GM12874 (cell line): ENCODE measurements at regions not wholly inside any gene's neighbourhood (a gene's known extent, or its start where the extent isn't known, plus 50 kb on each side); places are given as distances from the start of the nearest gene placed in this dataset.

Experiments used
- TF ChIP-seq, protein P1 (sequence below): IDR thresholded peaks from 2 replicates; pipeline ENCODE4 v1.5.1; 2011; ENCODE audit warnings: low read depth, mild to moderate bottlenecking, control low read depth, low read length, moderate library complexity; ENCODE audit not compliant: insufficient read depth

GRCh38 chr4:58435871-58436270 is 1325.7 kb upstream of the IGFBP7 start:
- TF ChIP-seq, protein P1, sequence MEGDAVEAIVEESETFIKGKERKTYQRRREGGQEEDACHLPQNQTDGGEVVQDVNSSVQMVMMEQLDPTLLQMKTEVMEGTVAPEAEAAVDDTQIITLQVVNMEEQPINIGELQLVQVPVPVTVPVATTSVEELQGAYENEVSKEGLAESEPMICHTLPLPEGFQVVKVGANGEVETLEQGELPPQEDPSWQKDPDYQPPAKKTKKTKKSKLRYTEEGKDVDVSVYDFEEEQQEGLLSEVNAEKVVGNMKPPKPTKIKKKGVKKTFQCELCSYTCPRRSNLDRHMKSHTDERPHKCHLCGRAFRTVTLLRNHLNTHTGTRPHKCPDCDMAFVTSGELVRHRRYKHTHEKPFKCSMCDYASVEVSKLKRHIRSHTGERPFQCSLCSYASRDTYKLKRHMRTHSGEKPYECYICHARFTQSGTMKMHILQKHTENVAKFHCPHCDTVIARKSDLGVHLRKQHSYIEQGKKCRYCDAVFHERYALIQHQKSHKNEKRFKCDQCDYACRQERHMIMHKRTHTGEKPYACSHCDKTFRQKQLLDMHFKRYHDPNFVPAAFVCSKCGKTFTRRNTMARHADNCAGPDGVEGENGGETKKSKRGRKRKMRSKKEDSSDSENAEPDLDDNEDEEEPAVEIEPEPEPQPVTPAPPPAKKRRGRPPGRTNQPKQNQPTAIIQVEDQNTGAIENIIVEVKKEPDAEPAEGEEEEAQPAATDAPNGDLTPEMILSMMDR, result no peak

- TF ChIP-seq, protein P1, result no peak
These were observed 1303.7 kb upstream of the IGFBP7 start for GRCh38 chr4:58413849-58414248.

DNA sequence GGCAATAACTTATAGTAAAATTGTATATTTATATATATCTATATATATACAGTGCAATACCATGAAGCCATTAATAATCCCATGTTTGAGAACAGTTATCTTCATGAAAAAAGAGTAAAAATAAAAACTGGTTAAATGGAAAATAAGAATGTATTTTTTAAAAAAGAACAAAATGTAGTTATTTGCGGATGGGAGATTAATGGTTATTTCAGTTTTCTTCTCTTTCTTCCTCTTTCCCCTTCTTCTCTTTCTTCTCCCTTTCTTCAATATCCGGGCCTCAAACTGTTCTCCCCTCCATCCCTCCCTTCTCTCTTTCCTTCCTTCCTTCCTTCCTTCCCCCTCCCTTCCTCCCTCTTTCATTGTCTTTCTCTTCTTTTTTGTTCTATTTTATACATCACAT is 1301.7 kb upstream of the IGFBP7 start:
- TF ChIP-seq, protein P1, result no peak

DNA sequence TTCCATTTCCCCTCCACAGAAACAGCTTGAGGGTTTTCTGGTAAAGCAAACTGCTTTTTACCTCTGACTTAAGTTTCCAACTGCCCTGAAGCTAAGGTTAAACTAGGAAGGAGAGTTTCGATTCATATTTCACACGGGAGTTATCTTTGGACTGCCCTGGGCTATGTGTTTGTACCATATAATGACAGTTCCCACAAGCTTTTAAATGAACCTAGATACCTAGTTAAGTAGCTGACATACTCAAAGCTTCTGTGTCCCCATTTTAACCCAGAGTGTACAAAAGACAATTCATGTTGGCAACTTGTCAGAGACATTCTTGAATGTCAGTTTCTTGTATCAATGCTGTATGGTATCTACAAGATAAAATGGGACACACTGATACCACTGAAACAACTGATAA is 1296.6 kb upstream of the IGFBP7 start:
- TF ChIP-seq, protein P1, result no peak

DNA sequence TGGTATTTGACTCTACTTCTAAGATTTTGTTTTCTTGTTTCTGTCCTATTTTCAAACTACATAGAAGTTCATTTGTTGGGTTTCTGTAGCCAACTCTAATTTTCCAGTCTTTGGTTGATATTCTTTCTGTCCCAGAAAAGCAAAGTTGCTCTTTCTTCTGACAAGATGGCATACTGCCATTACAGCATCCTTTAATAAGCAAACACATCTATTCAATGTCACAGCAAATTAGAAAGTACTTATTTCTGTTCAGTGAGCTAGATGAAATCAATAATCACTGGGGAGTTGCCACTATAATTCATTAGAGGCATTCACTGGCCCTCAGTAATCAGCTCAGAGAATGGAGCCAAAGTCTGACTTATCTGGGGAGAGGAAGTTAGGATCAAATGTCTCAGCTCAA is 1258.0 kb upstream of the IGFBP7 start:
- TF ChIP-seq, protein P1, result no peak

GRCh38 chr4:58360354-58361133 is 1250.4 kb upstream of the IGFBP7 start:
- TF ChIP-seq, protein P1, result no peak

DNA sequence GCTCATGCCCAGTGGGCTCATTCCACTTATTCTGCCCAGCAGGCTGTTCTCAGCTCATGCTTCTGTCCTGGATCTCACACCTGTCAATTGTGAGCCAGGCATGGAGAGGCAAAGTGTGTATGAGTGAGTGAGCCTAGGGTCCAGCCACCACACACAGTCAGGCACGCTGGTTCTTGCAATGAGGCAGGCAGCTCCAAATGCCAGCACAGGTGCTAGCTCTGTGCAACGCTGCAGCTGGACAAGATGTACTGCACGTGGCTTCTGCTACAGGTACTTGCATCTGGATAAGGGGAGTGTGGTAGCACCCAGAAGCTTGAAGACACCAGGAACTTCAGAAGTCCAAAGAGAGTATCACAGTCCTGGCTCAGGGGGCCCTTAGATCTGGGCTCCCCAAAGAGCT is 1249.4 kb upstream of the IGFBP7 start:
- TF ChIP-seq, protein P1, result no peak

DNA sequence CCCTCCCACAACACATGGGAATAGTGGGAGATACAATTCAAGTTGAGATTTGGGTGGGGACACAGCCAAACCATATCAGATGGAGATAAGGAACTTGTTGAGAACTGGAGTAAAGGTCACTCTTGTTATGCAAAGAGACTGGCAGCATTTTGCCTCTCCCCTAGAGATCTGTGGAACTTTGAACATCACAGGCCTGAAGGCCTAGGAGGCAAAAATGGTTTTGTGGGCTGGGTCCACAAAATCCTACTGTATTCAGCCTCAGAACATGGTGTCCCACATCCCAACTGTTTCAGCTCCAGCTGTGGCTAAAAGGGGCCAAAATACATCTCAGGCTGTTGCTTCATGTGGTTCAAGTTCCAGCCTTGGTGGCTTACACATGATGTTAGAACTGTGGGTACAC is 1247.8 kb upstream of the IGFBP7 start:
- TF ChIP-seq, protein P1, result no peak
